A549 (cell line): ENCODE measurements at regions not wholly inside any gene's neighbourhood (a gene's known extent, or its start where the extent isn't known, plus 50 kb on each side); places are given as distances from the start of the nearest gene placed in this dataset.

Experiments
- CEBPB ChIP-seq, 2 experiments: fragments of >200 bp in 1 of 2; sonication (Bioruptor Twin) in 1 of 2; formaldehyde crosslinking in 1 of 2; IDR thresholded peaks; 2 replicates each; pipeline ENCODE4 v1.6.1; 2012 to 2016
- CTCF ChIP-seq: fragments of >200 bp; sonication (Bioruptor Twin); formaldehyde crosslinking; IDR thresholded peaks from 3 replicates; pipeline ENCODE4 v1.5.1; 2016
- ELK1 ChIP-seq: fragments of 150-350 bp; IDR thresholded peaks from 2 replicates; pipeline ENCODE4 v1.6.1; 2014; ENCODE audit warnings: low read depth, mild to moderate bottlenecking, low read length
- EP300 ChIP-seq, 2 experiments: fragments of >200 bp; sonication (Bioruptor Twin); formaldehyde crosslinking; IDR thresholded peaks; 2 replicates in 1 of 2; 3 replicates in 1 of 2; pipeline ENCODE4 v1.6.1; 2016 to 2017
- ESRRA ChIP-seq: fragments of 150-350 bp; IDR thresholded peaks from 2 replicates; pipeline ENCODE4 v1.6.1; 2014; ENCODE audit warnings: mild to moderate bottlenecking, low read length, borderline replicate concordance
- HMGXB4 ChIP-seq: fragments of 250-450 bp; sonication (Bioruptor Pico); IDR thresholded peaks from 2 replicates; pipeline ENCODE4 v1.5.0; 2021; ENCODE audit warnings: mild to moderate bottlenecking, moderate library complexity, borderline replicate concordance
- HOXA7 ChIP-seq: fragments of 250-450 bp; sonication (Bioruptor Pico); IDR thresholded peaks from 2 replicates; pipeline ENCODE4 v1.5.0; 2020; ENCODE audit warnings: mild to moderate bottlenecking, moderate library complexity
- JUN ChIP-seq, 2 experiments: fragments of >200 bp; sonication (Bioruptor Twin); formaldehyde crosslinking; IDR thresholded peaks; 2 replicates in 1 of 2; 3 replicates in 1 of 2; pipeline ENCODE4 v1.6.1; 2016 to 2017
- PHF8 ChIP-seq: fragments of 200-600 bp; sonication (generic); IDR thresholded peaks from 2 replicates; pipeline ENCODE4 v1.6.1; 2016; ENCODE audit warnings: low read depth, mild to moderate bottlenecking, antibody characterized with exemption, moderate library complexity, borderline replicate concordance
- RAD21 ChIP-seq, 2 experiments: fragments of >200 bp in 1 of 2; sonication (Bioruptor Twin) in 1 of 2; formaldehyde crosslinking in 1 of 2; IDR thresholded peaks in 1 of 2; conservative IDR thresholded peaks in 1 of 2; 2 replicates in 1 of 2; 3 replicates in 1 of 2; pipeline ENCODE4 v1.6.1; 2012 to 2018; ENCODE audit warnings: inconsistent platforms in 1 of 2
- RCOR1 ChIP-seq: fragments of 150-350 bp; IDR thresholded peaks from 2 replicates; pipeline ENCODE4 v1.6.1; 2014; ENCODE audit warnings: antibody characterized with exemption, low read length, low read depth
- SREBF2 ChIP-seq: fragments of 450-650 bp; IDR thresholded peaks from 2 replicates; pipeline ENCODE4 v1.6.1; 2014; ENCODE audit warnings: mild to moderate bottlenecking, moderate library complexity

- no peak for TF ChIP-seq JUN (IDR thresholded peaks at IDR 0.05)
- TF ChIP-seq CTCF: no peak
- no peak for TF ChIP-seq HOXA7 (CRISPR knock-in tag)
- TF ChIP-seq ELK1: no peak
- no peak for TF ChIP-seq PHF8
- no peak for TF ChIP-seq RAD21 (conservative IDR thresholded peaks at IDR 0.05 in 1 of 2, IDR thresholded peaks at IDR 0.05 in 1 of 2)
- TF ChIP-seq HMGXB4 (CRISPR knock-in tag): no peak
- no peak for TF ChIP-seq SREBF2
- TF ChIP-seq EP300 (IDR thresholded peaks at IDR 0.05): no peak
- TF ChIP-seq ESRRA: no peak
- TF ChIP-seq RCOR1: no peak
- TF ChIP-seq CEBPB (IDR thresholded peaks at IDR 0.05): no peak
Measured at GRCh38 chr7:131074585-131074984, 253.1 kb upstream of the MKLN1 start.
